WTC11 (cell line): ENCODE measurements at regions not wholly inside any gene's neighbourhood (a gene's known extent, or its start where the extent isn't known, plus 50 kb on each side); places are given as distances from the start of the nearest gene placed in this dataset.

Experiments used
- ATAC-seq: fragments of 200-7000 bp; cut with Tn5 transposase; 2 replicates; pipeline ENCODE4 v1.10.0; 2021; ENCODE audit warnings: mild to moderate bottlenecking, moderate library complexity
- CTCF ChIA-PET: fragments of 300-600 bp; sonication (Branson Sonifier 250); formaldehyde crosslinking; loops from one replicate; lab custom pipeline; 2021; ENCODE audit warnings: antibody characterized with exemption; lab: Charles Lee
- POLR2A ChIA-PET: fragments of 350-600 bp; sonication (Branson Sonifier 250); formaldehyde crosslinking; loops from one replicate; lab custom pipeline; 2021; ENCODE audit warnings: antibody characterized with exemption; lab: Charles Lee
- DNase-seq: peaks from one replicate; pipeline ENCODE4 v3.0.0; 2021; ENCODE audit warnings: low spot score
- H3K27ac Mint-ChIP-seq: 2 replicates; pipeline ENCODE4 v1.8.0; 2021; ENCODE audit warnings: mixed read lengths
- H3K27me3 Mint-ChIP-seq: 2 replicates; pipeline ENCODE4 v1.8.0; 2021; ENCODE audit warnings: low read depth, mild to moderate bottlenecking, moderate library complexity, mixed read lengths
- H3K36me3 Mint-ChIP-seq: 2 replicates; pipeline ENCODE4 v1.8.0; 2021; ENCODE audit warnings: mixed read lengths
- H3K4me1 Mint-ChIP-seq: 2 replicates; pipeline ENCODE4 v1.8.0; 2022; ENCODE audit warnings: mixed read lengths
- H3K4me3 Mint-ChIP-seq: 2 replicates; pipeline ENCODE4 v1.8.0; 2021; ENCODE audit warnings: mild to moderate bottlenecking, moderate library complexity, mixed read lengths
- H3K9me3 Mint-ChIP-seq: 2 replicates; pipeline ENCODE4 v1.8.0; 2021; ENCODE audit warnings: mixed read lengths
- CBFB ChIP-seq: sonication (generic); formaldehyde crosslinking; IDR thresholded peaks from 2 replicates; pipeline ENCODE4 v1.8.1; 2022; ENCODE audit warnings: mild to moderate bottlenecking, low read depth, missing genetic modification reagents
- CDX4 ChIP-seq: fragments of 250-450 bp; sonication (Bioruptor Pico); IDR thresholded peaks from 2 replicates; pipeline ENCODE4 v1.9.0; 2021; ENCODE audit warnings: moderate library complexity, mild to moderate bottlenecking, inconsistent platforms, borderline replicate concordance
- CREB1 ChIP-seq: sonication (generic); formaldehyde crosslinking; IDR thresholded peaks from 2 replicates; pipeline ENCODE4 v1.8.0; 2023; ENCODE audit warnings: mild to moderate bottlenecking, missing genetic modification reagents
- CTCF ChIP-seq: fragments of 200-600 bp; IDR thresholded peaks from 2 replicates; pipeline ENCODE4 v1.8.0; 2022; ENCODE audit warnings: antibody characterized with exemption
- EMX1 ChIP-seq: fragments of 250-450 bp; sonication (Bioruptor Pico); IDR thresholded peaks from 2 replicates; pipeline ENCODE4 v1.8.0; 2021; ENCODE audit warnings: mild to moderate bottlenecking
- FOXJ3 ChIP-seq: sonication (generic); formaldehyde crosslinking; IDR thresholded peaks from 2 replicates; pipeline ENCODE4 v1.9.0; 2021; ENCODE audit warnings: missing genetic modification reagents, mild to moderate bottlenecking, borderline replicate concordance
- FOXP4 ChIP-seq: sonication (generic); formaldehyde crosslinking; IDR thresholded peaks from 2 replicates; pipeline ENCODE4 v1.8.0; 2022; ENCODE audit warnings: mild to moderate bottlenecking, missing genetic modification reagents
- GABPB1 ChIP-seq: sonication (generic); formaldehyde crosslinking; IDR thresholded peaks from 2 replicates; pipeline ENCODE4 v1.8.1; 2023; ENCODE audit warnings: mild to moderate bottlenecking, missing genetic modification reagents
- JUN ChIP-seq: sonication (generic); formaldehyde crosslinking; IDR thresholded peaks from 2 replicates; pipeline ENCODE4 v1.8.0; 2023; ENCODE audit warnings: mild to moderate bottlenecking, missing genetic modification reagents
- MLX ChIP-seq: sonication (generic); formaldehyde crosslinking; IDR thresholded peaks from 2 replicates; pipeline ENCODE4 v1.8.1; 2023; ENCODE audit warnings: mild to moderate bottlenecking, missing genetic modification reagents, moderate library complexity
- MXD4 ChIP-seq: fragments of 250-450 bp; sonication (Bioruptor Pico); IDR thresholded peaks from 2 replicates; pipeline ENCODE4 v1.8.0; 2021; ENCODE audit warnings: mild to moderate bottlenecking, moderate library complexity, borderline replicate concordance
- PRRX2 ChIP-seq: fragments of 250-450 bp; sonication (Bioruptor Pico); IDR thresholded peaks from 2 replicates; pipeline ENCODE4 v1.8.0; 2021; ENCODE audit warnings: mild to moderate bottlenecking
- SOX15 ChIP-seq: fragments of 250-450 bp; sonication (Bioruptor Pico); IDR thresholded peaks from 2 replicates; pipeline ENCODE4 v1.9.0; 2021; ENCODE audit warnings: mild to moderate bottlenecking
- TEAD1 ChIP-seq: sonication (generic); formaldehyde crosslinking; IDR thresholded peaks from 2 replicates; pipeline ENCODE4 v1.8.0; 2022; ENCODE audit warnings: mild to moderate bottlenecking, missing genetic modification reagents
- ZBTB43 ChIP-seq: sonication (generic); formaldehyde crosslinking; IDR thresholded peaks from 2 replicates; pipeline ENCODE4 v1.8.1; 2023; ENCODE audit warnings: mild to moderate bottlenecking, missing genetic modification reagents
- ZMAT4 ChIP-seq: fragments of 250-450 bp; sonication (Bioruptor Pico); IDR thresholded peaks from 2 replicates; pipeline ENCODE4 v1.9.0; 2021; ENCODE audit warnings: mild to moderate bottlenecking
- ZNF281 ChIP-seq: sonication (generic); formaldehyde crosslinking; IDR thresholded peaks from 2 replicates; pipeline ENCODE4 v1.8.0; 2023; ENCODE audit warnings: mild to moderate bottlenecking, missing genetic modification reagents
- ZNF317 ChIP-seq: sonication (generic); formaldehyde crosslinking; IDR thresholded peaks from 2 replicates; pipeline ENCODE4 v1.8.1; 2023; ENCODE audit warnings: low read depth, mild to moderate bottlenecking, moderate library complexity, missing genetic modification reagents, borderline replicate concordance
- ZNF396 ChIP-seq: fragments of 250-450 bp; sonication (Bioruptor Pico); IDR thresholded peaks from 2 replicates; pipeline ENCODE4 v1.8.0; 2021; ENCODE audit warnings: mild to moderate bottlenecking, moderate library complexity, borderline replicate concordance
- ZNF416 ChIP-seq: fragments of 250-450 bp; sonication (Bioruptor Pico); IDR thresholded peaks from 2 replicates; pipeline ENCODE4 v1.9.0; 2021; ENCODE audit warnings: mild to moderate bottlenecking, inconsistent platforms
- ZNF425 ChIP-seq: fragments of 250-450 bp; sonication (Bioruptor Pico); conservative IDR thresholded peaks from 2 replicates; pipeline ENCODE4 v1.9.0; 2021; ENCODE audit warnings: mild to moderate bottlenecking

- no peaks in the 10 kb centered on the region for H3K9me3 Mint-ChIP-seq
- H3K36me3 Mint-ChIP-seq, result no peaks in the 10 kb centered on the region
- TF ChIP-seq PRRX2 (CRISPR knock-in tag) (no peak), CDX4 (CRISPR knock-in tag) (no peak), MLX (CRISPR knock-in tag) (no peak), ZNF425 (no peak), ZNF396 (CRISPR knock-in tag) (no peak), ZMAT4 (CRISPR knock-in tag) (no peak), ZNF281 (no peak), FOXP4 (CRISPR knock-in tag) (no peak)
- no peaks in the 10 kb centered on the region for H3K27me3 Mint-ChIP-seq
- DNase-seq, result no peak
- H3K4me3 Mint-ChIP-seq, result no peak overlapping the region
- peaks cover 16% of the 10 kb centered on the region for H3K4me1 Mint-ChIP-seq
- no peak for ATAC-seq
- ChIA-PET POLR2A (no interaction called here), CTCF (no interaction called here)
- H3K27ac Mint-ChIP-seq, result no peak overlapping the region
Measured at GRCh38 chr4:156194896-156195295, 241.2 kb upstream of the CTSO start.

- TF ChIP-seq CREB1 (CRISPR knock-in tag), result no peak
- TF ChIP-seq ZBTB43 (CRISPR knock-in tag), result no peak
- no peak for TF ChIP-seq ZNF416
- Mint-ChIP-seq H3K27me3 (no peaks in the 10 kb centered on the region), H3K4me3 (no peak overlapping the region), H3K4me1 (peaks cover 16% of the 10 kb centered on the region), H3K9me3 (no peaks in the 10 kb centered on the region), H3K36me3 (no peaks in the 10 kb centered on the region), H3K27ac (no peak overlapping the region)
- DNase-seq (no peak), ATAC-seq (no peak)
- CTCF ChIA-PET, result no interaction called here
- POLR2A ChIA-PET, result no interaction called here
Measured at GRCh38 chr4:156193800-156194199, 240.1 kb upstream of the CTSO start.

- no peak overlapping the region for H3K27ac Mint-ChIP-seq
- CTCF ChIA-PET, result no interaction called here
- TF ChIP-seq CBFB (CRISPR knock-in tag), result no peak
- no peak for TF ChIP-seq SOX15
- no peak for TF ChIP-seq EMX1 (CRISPR knock-in tag)
- no peak for TF ChIP-seq CTCF
- TF ChIP-seq ZNF396 (CRISPR knock-in tag), result no peak
- no peak for TF ChIP-seq FOXJ3 (CRISPR knock-in tag)
- TF ChIP-seq GABPB1, result no peak
- TF ChIP-seq JUN (CRISPR knock-in tag), result no peak
- no peak for TF ChIP-seq MXD4 (CRISPR knock-in tag)
- no peak for TF ChIP-seq TEAD1
- TF ChIP-seq ZNF317 (CRISPR knock-in tag), result no peak
Measured at GRCh38 chr4:156193106-156193505, 239.4 kb upstream of the CTSO start.

More at GRCh38 chr4:156193106-156193505, 239.4 kb upstream of the CTSO start:
- Mint-ChIP-seq H3K36me3 (no peaks in the 10 kb centered on the region), H3K9me3 (no peaks in the 10 kb centered on the region), H3K4me1 (peaks cover 16% of the 10 kb centered on the region), H3K4me3 (no peak overlapping the region), H3K27me3 (no peaks in the 10 kb centered on the region)
- ATAC-seq (peak; percentile 30; the same call in 1 of the 2 replicates), DNase-seq (no peak)
- POLR2A ChIA-PET, result no interaction called here
